IPS-20b (cell line): ENCODE measurements at regions not wholly inside any gene's neighbourhood (a gene's known extent, or its start where the extent isn't known, plus 50 kb on each side); places are given as distances from the start of the nearest gene placed in this dataset.

Experiments
- H3K27ac ChIP-seq: one replicate; pipeline ENCODE4 v1.5.1; 2013; ENCODE audit warnings: low read length
- H3K27me3 ChIP-seq: 2 replicates; pipeline ENCODE4 v1.6.1; 2013; ENCODE audit warnings: mild to moderate bottlenecking, low read length, inconsistent platforms; ENCODE audit not compliant: insufficient read depth
- H3K36me3 ChIP-seq: 2 replicates; pipeline ENCODE4 v1.6.1; 2013; ENCODE audit warnings: low read depth, mild to moderate bottlenecking, inconsistent platforms, low read length, moderate library complexity; ENCODE audit not compliant: insufficient read depth
- H3K4me1 ChIP-seq: 2 replicates; pipeline ENCODE4 v1.6.1; 2013; ENCODE audit warnings: mild to moderate bottlenecking, control low read depth, inconsistent platforms, low read length, moderate library complexity; ENCODE audit not compliant: insufficient read depth
- H3K4me3 ChIP-seq: 2 replicates; pipeline ENCODE4 v1.5.1; 2013; ENCODE audit warnings: mild to moderate bottlenecking, low read length, inconsistent platforms
- H3K9ac ChIP-seq: 2 replicates; pipeline ENCODE4 v1.6.1; 2013; ENCODE audit warnings: low read depth, mild to moderate bottlenecking, inconsistent platforms, low read length, moderate library complexity
- H3K9me3 ChIP-seq: 2 replicates; pipeline ENCODE4 v1.6.1; 2013; ENCODE audit warnings: mild to moderate bottlenecking, low read depth, low read length, inconsistent platforms; ENCODE audit not compliant: insufficient read depth

DNA sequence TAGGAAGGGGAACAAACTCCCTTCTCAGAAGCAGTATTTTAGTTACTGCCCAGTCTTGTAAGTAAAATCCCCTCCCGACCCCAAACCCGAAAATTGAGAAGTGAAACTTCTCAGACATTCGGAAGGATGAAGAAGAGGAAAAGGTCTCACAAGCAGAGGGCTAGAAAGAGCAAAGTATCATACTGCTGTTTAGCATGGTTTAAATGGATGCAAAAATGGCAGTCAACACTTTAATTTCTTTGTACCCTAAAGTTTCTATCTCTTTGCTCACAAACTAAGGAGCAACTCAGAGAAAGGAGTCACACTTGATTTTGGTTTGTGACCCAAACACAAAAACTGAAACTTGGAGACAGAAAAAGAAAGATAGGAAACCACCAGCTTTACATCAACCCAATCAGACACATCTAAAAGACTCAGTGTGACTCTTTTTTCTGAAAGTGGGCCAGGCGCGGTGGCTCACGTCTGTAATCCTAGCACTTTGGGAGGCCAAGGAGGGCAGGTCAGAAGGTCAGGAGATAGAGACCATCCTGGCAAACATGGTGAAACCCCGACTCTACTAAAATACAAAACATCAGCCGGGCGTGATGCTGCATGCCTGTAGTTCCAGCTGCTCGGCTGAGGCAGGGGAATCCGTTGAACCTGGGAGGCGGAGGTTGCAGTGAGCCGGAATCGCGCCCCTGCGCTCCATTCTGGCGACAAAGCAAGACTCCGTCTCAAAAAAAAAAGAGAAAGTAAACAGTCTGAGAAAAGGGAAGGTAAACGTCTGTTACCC, 63.2 kb upstream of the ATP11B start:
- Histone ChIP-seq H3K27me3 (no peaks in the 10 kb centered on the region), H3K9ac (no peak overlapping the region), H3K4me1 (peaks cover 11% of the 10 kb centered on the region), H3K27ac (no peak overlapping the region), H3K9me3 (no peaks in the 10 kb centered on the region), H3K4me3 (no peak overlapping the region), H3K36me3 (no peaks in the 10 kb centered on the region)

- H3K36me3 ChIP-seq: no peaks in the 10 kb centered on the region
- H3K4me1 ChIP-seq: peaks cover 7% of the 10 kb centered on the region
- H3K27ac ChIP-seq: no peak overlapping the region
- H3K27me3 ChIP-seq: no peaks in the 10 kb centered on the region
- H3K4me3 ChIP-seq: no peak overlapping the region
- H3K9ac ChIP-seq: no peak overlapping the region
- H3K9me3 ChIP-seq: no peaks in the 10 kb centered on the region
These were observed 62.6 kb upstream of the ATP11B start for GRCh38 chr3:182730675-182731042.

DNA sequence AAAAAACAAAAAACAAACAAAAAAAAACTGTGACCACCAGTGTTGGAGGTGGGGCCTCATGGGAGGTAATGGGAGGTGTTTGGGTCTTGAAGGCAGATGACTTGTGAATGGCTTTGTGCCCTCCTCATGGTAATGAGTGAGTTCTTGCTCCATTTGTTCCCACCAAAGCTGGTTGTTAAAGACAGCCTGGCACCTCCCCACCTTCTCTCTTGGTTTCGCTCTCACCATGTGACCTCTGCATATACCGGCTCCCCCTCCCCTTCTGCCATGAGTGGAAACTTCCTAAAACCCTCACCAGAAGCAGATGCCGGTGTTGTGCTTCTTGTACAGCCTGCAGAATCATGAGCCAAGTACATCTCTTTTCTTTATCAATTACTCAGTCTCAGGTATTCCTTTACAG, 61.5 kb upstream of the ATP11B start:
- H3K27me3 ChIP-seq: no peaks in the 10 kb centered on the region
- H3K27ac ChIP-seq: no peak overlapping the region
- no peaks in the 10 kb centered on the region for H3K36me3 ChIP-seq
- no peak overlapping the region for H3K9ac ChIP-seq
- no peak overlapping the region for H3K4me3 ChIP-seq
- peaks cover 4% of the 10 kb centered on the region; the same call in 1 of the 2 replicates for H3K4me1 ChIP-seq
- no peaks in the 10 kb centered on the region for H3K9me3 ChIP-seq

GRCh38 chr3:182732232-182733015, 60.9 kb upstream of the ATP11B start:
- Histone ChIP-seq H3K9ac (no peak overlapping the region), H3K27ac (no peak overlapping the region), H3K36me3 (no peaks in the 10 kb centered on the region), H3K4me1 (peaks cover 4% of the 10 kb centered on the region; the same call in 1 of the 2 replicates), H3K27me3 (no peaks in the 10 kb centered on the region), H3K4me3 (no peak overlapping the region), H3K9me3 (no peaks in the 10 kb centered on the region)

DNA sequence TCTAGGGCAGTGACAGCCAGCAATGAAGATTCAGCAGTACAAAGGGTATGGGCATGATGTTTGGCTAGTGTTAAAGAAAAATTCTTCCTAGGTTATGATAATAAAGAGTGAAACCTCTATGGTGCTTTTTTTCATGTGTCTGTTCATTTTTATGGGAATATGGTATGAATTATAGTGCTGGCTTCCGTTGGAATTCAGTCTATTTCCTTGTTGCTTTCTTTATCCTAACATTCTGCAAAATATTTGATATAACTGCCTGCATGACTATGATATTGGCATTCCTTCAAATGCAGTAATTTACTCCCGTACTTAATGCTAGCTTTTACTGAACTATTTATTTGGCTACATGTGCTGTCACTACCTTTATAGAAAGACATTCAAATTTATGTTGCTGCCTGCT, 57.6 kb upstream of the ATP11B start:
- no peak overlapping the region for H3K9ac ChIP-seq
- H3K4me1 ChIP-seq: peaks cover 4% of the 10 kb centered on the region; the same call in 1 of the 2 replicates
- no peaks in the 10 kb centered on the region for H3K27me3 ChIP-seq
- no peaks in the 10 kb centered on the region for H3K9me3 ChIP-seq
- H3K36me3 ChIP-seq: no peaks in the 10 kb centered on the region
- H3K27ac ChIP-seq: no peak overlapping the region
- H3K4me3 ChIP-seq: no peak overlapping the region

DNA sequence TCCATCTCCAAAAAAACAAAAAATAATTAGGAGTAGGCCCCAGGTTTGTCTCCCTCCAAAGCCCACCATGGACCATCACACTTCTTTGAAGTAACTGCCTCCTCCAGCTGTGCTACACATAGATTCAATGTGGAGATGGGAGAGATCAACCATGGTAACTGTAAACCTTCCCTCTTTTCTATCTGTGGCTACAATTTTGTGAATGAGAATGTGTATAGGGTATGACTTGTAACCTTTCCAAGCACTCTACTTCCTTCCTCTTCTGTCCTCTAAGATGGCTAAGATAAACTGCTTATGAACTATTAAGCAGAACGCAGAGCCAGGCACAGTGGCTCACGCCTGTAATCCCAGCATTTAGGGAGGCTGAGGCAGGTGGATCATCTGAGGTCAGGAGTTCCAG, 55.5 kb upstream of the ATP11B start:
- Histone ChIP-seq H3K4me3 (no peak overlapping the region), H3K9me3 (no peaks in the 10 kb centered on the region), H3K9ac (no peak overlapping the region), H3K36me3 (no peaks in the 10 kb centered on the region), H3K27me3 (no peaks in the 10 kb centered on the region), H3K27ac (no peak overlapping the region), H3K4me1 (0 out of 2 replicates have a peak, but pooled peaks cover under 1% of the 10 kb centered on the region)

DNA sequence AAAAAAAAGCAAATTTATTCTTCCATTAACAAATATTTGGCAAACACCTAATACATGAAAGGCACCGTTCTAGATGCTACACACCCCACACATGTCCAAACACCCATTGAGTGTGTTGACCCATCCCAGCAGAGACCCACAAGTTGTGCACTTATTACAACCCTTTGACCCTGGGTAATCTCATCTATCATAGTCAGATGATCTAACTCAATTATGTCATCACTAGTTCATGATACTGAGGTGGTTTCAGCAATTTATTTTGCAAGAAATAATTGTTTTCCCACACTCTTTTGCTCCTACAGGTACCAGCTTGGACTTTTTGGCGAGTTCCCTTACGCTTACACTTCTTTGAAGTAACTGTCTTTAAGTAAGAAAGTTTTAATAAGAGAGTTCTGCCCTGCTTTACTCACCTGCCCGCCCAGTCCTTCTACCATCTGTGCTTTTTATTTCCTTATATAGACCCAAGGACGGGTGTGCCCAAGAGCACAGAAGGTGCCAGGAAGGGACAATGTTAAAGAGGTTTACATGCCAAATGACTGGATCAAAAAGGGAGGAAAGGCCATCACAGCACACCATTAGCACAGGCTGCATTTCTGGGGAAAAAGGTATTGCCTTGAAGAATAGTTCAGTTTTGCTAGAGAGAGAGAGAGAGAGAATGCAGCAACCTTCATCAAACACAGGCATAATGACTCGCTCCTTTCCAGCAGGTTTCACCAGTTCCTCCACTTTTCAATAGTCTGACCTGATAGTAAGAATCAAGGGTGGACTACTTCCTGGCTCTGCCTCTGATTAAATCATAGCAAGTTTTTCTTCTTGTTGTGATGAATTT, 54.5 kb upstream of the ATP11B start:
- H3K9me3 ChIP-seq: no peaks in the 10 kb centered on the region
- H3K27ac ChIP-seq: no peak overlapping the region
- H3K27me3 ChIP-seq: no peaks in the 10 kb centered on the region
- H3K4me3 ChIP-seq: no peak overlapping the region
- H3K9ac ChIP-seq: no peak overlapping the region
- no peaks in the 10 kb centered on the region for H3K36me3 ChIP-seq
- no peaks in the 10 kb centered on the region for H3K4me1 ChIP-seq

DNA sequence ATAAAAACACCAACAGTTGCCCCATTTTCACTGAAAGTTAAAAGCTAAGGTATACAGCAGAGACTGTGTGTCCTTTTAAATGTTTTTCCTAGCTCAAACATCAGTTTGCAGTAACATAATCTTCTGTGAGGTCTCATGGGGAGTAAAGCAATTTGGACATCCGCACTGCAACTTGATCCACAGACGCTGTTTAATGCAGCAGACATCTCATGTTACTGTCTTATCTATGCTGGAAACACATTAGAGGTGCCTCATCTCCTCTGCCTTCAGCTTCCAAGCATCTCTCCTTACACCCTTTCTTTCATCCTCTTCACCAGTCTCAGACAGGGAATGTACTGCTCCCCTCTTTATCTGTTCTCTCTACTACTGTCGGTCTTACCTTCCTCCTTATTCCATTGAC, 53.7 kb upstream of the ATP11B start:
- Histone ChIP-seq H3K9me3 (no peaks in the 10 kb centered on the region), H3K9ac (no peak overlapping the region), H3K4me1 (no peaks in the 10 kb centered on the region), H3K4me3 (no peak overlapping the region), H3K36me3 (no peaks in the 10 kb centered on the region), H3K27me3 (no peaks in the 10 kb centered on the region), H3K27ac (no peak overlapping the region)

DNA sequence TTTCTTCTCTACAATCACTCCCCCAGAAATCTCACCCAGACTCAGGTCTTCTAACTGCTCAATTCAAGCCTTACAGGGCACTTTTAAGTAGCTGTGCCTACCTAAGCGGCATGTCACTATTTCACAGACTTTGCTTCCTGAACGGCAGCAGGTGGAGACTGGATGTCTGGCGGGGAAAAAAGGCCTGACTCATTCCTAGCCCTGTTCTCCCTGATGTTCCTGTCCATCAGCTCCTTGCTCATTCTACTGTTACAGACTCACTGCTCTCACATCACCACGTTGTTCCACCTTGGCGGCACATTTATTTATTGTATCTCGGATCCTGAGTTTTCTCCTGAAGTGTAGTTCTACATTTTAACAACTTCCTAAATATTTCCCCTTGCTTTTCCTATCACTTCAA, 52.6 kb upstream of the ATP11B start:
- H3K4me1 ChIP-seq: no peaks in the 10 kb centered on the region
- no peak overlapping the region for H3K9ac ChIP-seq
- H3K27ac ChIP-seq: no peak overlapping the region
- H3K4me3 ChIP-seq: no peak overlapping the region
- no peaks in the 10 kb centered on the region for H3K9me3 ChIP-seq
- H3K27me3 ChIP-seq: no peaks in the 10 kb centered on the region
- no peaks in the 10 kb centered on the region for H3K36me3 ChIP-seq

DNA sequence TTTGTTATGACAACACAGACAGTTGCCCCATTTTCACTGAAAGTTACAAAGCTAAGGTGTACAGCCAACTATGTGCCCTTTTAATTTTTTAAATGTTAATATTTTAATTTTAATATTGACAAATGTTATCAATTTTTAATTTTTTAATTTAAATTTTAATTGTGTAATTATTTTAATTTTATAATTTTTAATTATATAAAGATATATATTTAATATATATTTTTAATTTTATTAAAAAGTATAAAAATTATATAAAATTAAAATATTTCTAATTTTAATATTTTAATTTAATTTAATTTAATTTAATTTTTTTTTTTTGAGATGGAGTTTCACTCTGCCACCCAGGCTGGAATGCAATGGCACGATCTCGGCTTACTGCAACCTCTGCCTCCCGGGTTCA, 52.1 kb upstream of the ATP11B start:
- Histone ChIP-seq H3K27ac (no peak overlapping the region), H3K9ac (no peak overlapping the region), H3K27me3 (no peaks in the 10 kb centered on the region), H3K9me3 (no peaks in the 10 kb centered on the region), H3K4me3 (no peak overlapping the region), H3K4me1 (no peaks in the 10 kb centered on the region), H3K36me3 (no peaks in the 10 kb centered on the region)
